Stomach smooth muscle (tissue), 2 donors: ENCODE measurements at regions not wholly inside any gene's neighbourhood (a gene's known extent, or its start where the extent isn't known, plus 50 kb on each side); places are given as distances from the start of the nearest gene placed in this dataset.
"Not testable (repeated sequence)": the region's sequence is repeated elsewhere in the genome, so short reads cannot be mapped to it uniquely, and the experiment has no call there.

Source experiments
- H3K27ac ChIP-seq: one replicate; pipeline ENCODE4 v1.7.0; 2013; ENCODE audit warnings: mild to moderate bottlenecking, low read length, inconsistent platforms
- H3K27me3 ChIP-seq, 2 donors: one replicate each; pipeline ENCODE4 v1.7.0; 2013; ENCODE audit warnings: low read length in 2 of 2; ENCODE audit not compliant: insufficient read depth in 2 of 2, control insufficient read depth in 1 of 2
- H3K36me3 ChIP-seq, 2 donors: one replicate each; pipeline ENCODE4 v1.7.0; 2013; ENCODE audit warnings: low read length in 2 of 2; ENCODE audit not compliant: control insufficient read depth in 2 of 2, insufficient read depth in 2 of 2
- H3K4me1 ChIP-seq: one replicate; pipeline ENCODE4 v1.7.0; 2013; ENCODE audit warnings: low read length; ENCODE audit not compliant: control insufficient read depth, insufficient read depth
- H3K4me3 ChIP-seq, 2 donors: one replicate each; pipeline ENCODE4 v1.7.0; 2013; ENCODE audit warnings: low read length in 2 of 2
- H3K9ac ChIP-seq, 2 donors: one replicate each; pipeline ENCODE4 v1.7.0; 2013; ENCODE audit warnings: low read length in 2 of 2, mild to moderate bottlenecking in 1 of 2
- H3K9me3 ChIP-seq, 2 donors: one replicate each; pipeline ENCODE4 v1.7.0; 2013; ENCODE audit warnings: low read length in 2 of 2; ENCODE audit not compliant: control insufficient read depth in 2 of 2
- donor health status: healthy.
- donor health status: Pancreatic carcinoma.

DNA sequence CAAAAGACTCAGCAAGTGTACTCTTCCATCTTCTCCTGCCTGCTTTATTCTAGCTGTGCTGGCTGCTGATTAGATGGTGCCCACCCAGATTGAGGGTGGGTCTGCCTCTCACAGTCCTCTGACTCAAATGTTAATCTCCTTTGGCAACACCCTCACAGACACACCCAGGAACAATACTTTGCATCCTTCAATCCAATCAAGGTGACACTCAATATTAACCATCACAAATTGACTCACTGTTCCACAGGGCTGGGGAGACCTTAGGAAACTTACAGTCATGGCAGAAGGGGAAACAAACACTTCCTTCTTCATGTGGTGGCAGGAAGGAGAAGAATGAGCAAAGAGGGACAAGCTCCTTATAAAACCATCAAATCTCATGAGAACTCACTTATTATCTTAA is 94.9 kb upstream of the PLSCR5 start:
- H3K36me3 ChIP-seq, H3K4me1 ChIP-seq, H3K9ac ChIP-seq, H3K27me3 ChIP-seq, H3K9me3 ChIP-seq, H3K4me3 ChIP-seq, H3K27ac ChIP-seq: not testable (repeated sequence)

DNA sequence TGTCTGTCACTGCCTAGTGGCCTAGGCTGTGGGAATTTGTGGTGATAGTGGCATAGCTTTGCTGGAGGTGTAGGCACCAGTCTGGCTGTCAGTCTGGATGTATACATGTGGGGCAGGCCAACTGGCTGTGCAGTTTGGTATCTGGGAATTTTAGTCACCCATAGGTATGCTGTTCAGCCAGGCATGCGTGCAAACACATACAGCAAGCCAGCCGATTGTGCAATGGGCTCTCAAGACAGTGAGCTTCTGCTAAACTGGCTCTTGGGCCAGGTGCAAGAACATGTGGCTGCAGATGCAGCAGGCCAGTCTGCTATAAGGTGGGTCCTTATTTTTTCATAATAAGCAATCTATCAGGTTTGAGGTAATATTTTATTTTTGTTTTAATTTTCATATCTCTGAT is 87.1 kb upstream of the PLSCR5 start:
- H3K27ac ChIP-seq: no peak overlapping the region
- H3K9me3 ChIP-seq: no peaks in the 10 kb centered on the region
- H3K9ac ChIP-seq: no peak overlapping the region
- H3K4me3 ChIP-seq: no peak overlapping the region
- no peaks in the 10 kb centered on the region for H3K4me1 ChIP-seq
- no peaks in the 10 kb centered on the region for H3K27me3 ChIP-seq
- H3K36me3 ChIP-seq: no peaks in the 10 kb centered on the region

DNA sequence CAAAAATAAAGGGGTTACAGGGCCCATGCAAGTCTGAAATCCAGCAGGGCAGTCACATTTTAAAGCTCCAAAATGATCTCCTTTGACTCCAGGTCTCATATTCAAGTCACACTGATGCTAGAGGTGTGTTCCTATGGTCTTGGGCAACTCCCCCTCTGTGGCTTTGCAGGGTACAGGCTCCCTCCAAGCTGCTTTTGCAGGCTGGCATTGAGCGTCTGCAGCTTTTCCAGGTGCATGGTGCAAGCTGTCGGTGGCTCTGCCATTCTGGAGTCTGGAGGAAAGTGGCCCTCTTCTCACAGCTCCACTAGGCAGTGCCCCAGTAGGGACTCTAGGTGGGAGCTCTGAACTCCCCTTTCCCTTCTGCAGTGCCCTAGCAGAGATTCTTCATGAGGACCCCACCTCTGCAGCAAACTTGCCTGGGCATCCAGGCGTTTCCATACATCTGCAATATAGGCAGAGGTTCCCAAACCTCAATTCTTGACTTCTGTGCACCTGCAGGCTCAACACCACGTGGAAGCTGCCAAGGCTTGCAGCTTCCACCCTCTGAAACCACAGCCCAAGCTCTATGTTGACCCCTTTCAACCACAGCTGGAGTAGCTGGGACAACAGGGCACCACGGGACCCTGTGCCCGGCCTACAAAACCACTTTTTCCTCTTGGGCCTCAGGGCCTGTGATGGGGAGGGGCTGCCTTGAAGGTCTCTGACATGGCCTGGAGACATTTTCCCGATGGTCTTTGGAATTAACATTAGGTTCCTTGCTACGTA is 80.1 kb upstream of the PLSCR5 start:
- no peak overlapping the region for H3K9ac ChIP-seq
- H3K27me3 ChIP-seq: no peaks in the 10 kb centered on the region
- no peaks in the 10 kb centered on the region for H3K9me3 ChIP-seq
- no peaks in the 10 kb centered on the region for H3K36me3 ChIP-seq
- H3K4me3 ChIP-seq: no peak overlapping the region
- no peaks in the 10 kb centered on the region for H3K4me1 ChIP-seq
- H3K27ac ChIP-seq: no peak overlapping the region

DNA sequence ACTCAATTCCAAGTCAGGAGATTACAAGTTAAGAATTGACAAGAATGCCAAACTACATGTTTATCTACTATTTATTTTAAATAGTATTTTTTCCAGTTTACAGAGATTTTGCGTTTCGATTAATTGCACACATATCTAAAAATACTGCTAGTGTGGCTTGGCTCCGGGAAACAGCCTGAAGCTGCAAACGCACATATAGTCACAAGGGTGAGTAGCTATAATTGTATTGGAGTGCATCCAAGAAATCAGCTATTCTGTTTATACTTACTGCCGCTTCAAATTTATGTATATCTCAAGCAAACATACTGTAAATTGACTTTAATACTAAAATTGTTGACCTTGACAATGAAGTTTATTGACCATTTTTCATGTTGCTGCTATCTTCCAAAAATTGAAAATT is 77.0 kb upstream of the PLSCR5 start:
- H3K36me3 ChIP-seq: no peaks in the 10 kb centered on the region
- no peak overlapping the region for H3K9ac ChIP-seq

DNA sequence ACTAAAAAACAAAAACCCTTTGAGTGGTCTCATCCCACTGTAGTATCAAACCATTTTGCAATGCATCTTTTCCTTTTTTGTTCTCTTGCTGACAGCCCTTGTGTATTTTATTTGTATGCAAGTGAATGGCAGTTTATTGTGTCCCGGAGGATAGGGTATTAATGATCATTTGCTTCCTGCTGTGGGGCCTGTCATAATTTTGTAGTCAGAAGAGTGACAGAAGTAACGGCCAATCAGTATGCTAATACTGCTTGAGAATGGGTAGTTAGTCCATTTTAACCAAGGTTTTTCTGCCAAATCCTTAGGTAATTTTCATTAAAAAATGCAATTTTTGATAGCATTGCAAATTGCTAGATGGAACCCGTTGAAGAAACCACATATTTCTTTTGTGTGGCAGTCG is 75.5 kb upstream of the PLSCR5 start:
- Histone ChIP-seq H3K4me3 (no peak overlapping the region), H3K4me1 (no peaks in the 10 kb centered on the region), H3K9ac (no peak overlapping the region), H3K27me3 (no peaks in the 10 kb centered on the region), H3K27ac (no peak overlapping the region), H3K36me3 (no peaks in the 10 kb centered on the region), H3K9me3 (no peaks in the 10 kb centered on the region)

More for the DNA sequence above, 77.0 kb upstream of the PLSCR5 start:
- H3K27ac ChIP-seq: no peak overlapping the region
- H3K4me3 ChIP-seq: no peak overlapping the region
- H3K27me3 ChIP-seq: no peaks in the 10 kb centered on the region
- no peaks in the 10 kb centered on the region for H3K4me1 ChIP-seq
- H3K9me3 ChIP-seq: no peaks in the 10 kb centered on the region

DNA sequence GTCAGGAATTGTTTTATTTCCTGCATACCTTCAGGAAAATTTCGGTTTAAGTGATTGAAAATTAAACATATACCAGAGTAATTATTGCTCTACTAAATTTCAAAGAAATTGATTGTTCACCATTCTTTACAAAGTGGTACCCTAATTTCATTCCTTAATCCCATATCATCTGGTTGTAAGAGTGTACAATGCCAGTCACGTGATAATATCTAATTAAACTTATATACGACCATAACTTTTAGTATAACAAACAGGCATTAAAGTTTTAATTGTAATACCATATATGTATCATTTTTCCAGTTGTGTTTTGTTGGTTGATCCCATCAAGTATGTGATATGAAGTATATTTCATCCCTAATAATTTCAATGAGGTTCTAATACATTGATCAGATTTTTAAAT is 74.8 kb upstream of the PLSCR5 start:
- Histone ChIP-seq H3K9me3 (no peaks in the 10 kb centered on the region), H3K4me3 (no peak overlapping the region), H3K27ac (no peak overlapping the region), H3K36me3 (no peaks in the 10 kb centered on the region), H3K27me3 (no peaks in the 10 kb centered on the region), H3K9ac (no peak overlapping the region), H3K4me1 (no peaks in the 10 kb centered on the region)

DNA sequence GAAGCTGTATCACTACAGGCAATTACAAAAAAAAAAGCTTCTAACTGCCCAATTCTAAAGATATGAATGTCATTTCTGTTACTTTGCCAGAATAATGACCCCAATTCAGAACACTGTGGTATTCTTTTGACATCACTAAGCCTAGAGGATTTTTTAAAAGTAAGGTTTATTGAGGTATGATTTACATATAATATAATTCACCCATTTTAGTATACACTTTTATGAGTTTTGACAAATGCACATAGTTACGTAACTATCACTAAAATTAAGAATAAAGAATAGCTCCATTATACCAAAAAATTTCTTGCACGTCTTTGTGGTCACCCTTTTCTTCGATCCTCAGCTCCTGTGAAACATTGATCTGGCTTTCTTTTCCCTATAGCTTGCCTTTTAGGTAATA is 74.0 kb upstream of the PLSCR5 start:
- Histone ChIP-seq H3K4me3 (no peak overlapping the region), H3K9ac (no peak overlapping the region), H3K9me3 (no peaks in the 10 kb centered on the region), H3K4me1 (no peaks in the 10 kb centered on the region), H3K27me3 (no peaks in the 10 kb centered on the region), H3K36me3 (no peaks in the 10 kb centered on the region), H3K27ac (no peak overlapping the region)

DNA sequence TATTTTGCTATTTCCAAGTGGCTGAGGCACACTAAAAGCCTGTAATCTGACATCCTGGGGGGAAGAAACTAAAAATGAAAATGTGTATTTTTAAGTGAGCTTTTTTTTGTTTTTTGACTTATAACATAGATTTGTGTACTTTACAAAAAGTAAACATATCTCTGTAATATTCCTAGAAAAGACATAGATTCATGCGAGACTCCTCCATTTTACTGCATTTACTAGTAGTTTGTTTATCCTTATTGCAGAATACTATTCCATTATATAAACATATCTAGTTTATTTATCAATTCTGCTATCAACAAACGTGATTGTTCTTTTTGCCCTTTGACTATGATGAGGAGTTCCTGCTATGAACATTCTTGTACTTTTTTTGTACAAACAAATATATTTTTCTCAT is 67.8 kb upstream of the PLSCR5 start:
- no peaks in the 10 kb centered on the region for H3K27me3 ChIP-seq
- no peak overlapping the region for H3K27ac ChIP-seq
- no peaks in the 10 kb centered on the region for H3K36me3 ChIP-seq
- no peak overlapping the region for H3K9ac ChIP-seq
- no peaks in the 10 kb centered on the region for H3K9me3 ChIP-seq
- H3K4me3 ChIP-seq: no peak overlapping the region
- H3K4me1 ChIP-seq: no peaks in the 10 kb centered on the region

DNA sequence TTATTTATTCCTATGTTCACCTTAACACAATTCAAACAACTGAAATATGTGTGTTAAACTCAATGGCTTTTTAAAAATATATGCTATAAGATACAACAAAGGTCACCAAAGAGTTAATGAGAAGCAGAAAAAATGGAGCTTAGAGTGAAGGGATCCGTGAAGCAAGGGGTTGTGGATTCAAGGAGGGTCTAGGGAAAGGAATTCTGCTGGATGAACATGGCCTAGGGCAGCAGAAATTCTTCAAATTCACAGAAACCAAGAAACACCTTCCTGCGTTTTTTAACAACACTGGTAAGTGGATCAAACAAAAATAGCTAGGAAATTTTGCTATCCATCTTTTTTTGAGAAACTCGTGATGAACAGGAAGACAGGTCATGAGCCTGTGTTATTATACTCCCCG is 59.3 kb upstream of the PLSCR5 start:
- Histone ChIP-seq H3K9ac (no peak overlapping the region), H3K4me1 (no peaks in the 10 kb centered on the region), H3K9me3 (no peaks in the 10 kb centered on the region), H3K4me3 (no peak overlapping the region), H3K27me3 (no peaks in the 10 kb centered on the region), H3K36me3 (no peaks in the 10 kb centered on the region), H3K27ac (no peak overlapping the region)

DNA sequence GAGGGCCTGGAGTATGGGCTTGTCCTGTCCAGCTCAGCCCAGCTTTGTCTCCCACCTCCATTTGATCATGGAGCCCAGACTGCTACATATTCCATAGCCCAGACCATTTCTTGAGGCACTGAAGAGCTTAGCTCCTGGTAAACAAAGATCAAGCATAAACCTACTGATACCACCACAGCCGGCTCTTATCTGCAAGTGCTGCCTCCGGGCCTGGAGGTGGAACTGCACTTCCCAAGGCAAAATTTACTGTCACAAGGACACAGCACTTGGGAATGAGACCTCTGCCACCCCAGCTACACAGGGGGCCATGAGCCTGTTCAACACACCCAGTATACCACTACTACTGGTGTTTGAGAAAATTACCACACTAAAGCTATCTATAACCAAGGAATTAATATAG is 53.7 kb upstream of the PLSCR5 start:
- Histone ChIP-seq H3K4me1 (no peaks in the 10 kb centered on the region), H3K36me3 (no peaks in the 10 kb centered on the region)

DNA sequence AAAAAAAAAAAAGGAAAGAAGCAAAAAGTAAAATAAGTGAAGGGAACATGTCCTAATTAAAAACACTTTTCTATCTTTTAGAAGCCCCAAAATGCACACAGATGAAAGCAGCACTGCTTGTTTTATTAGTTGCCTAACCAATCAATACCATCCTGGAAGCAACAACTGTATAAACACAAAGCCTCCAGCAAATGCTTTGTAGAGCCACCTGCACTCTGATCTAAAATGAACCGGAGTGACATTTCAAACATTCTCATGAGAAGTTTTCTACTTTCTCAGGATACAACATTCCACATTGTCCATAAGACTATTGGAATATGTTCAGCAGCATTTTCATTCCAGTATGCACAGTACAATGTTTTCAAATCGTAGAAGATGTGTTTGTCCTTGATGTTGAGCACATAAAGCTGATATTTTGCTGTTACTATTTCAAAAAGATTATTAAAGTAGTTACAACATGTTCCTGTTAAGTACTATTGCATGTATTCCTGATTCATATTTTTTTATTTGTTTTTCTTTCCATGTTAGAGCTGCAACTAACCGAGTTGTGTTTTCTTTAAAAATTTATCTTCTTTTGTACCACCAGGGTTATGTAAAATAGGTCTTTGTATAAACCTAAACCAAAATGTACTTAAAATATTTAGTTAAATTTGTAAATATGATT is 50.3 kb upstream of the PLSCR5 start:
- H3K27me3 ChIP-seq: no peaks in the 10 kb centered on the region
- peaks cover 0 to 3% of the 10 kb centered on the region in 2 donors for H3K9me3 ChIP-seq
- no peaks in the 10 kb centered on the region for H3K4me1 ChIP-seq
- no peak overlapping the region for H3K4me3 ChIP-seq
- no peak overlapping the region for H3K9ac ChIP-seq
- no peak overlapping the region for H3K27ac ChIP-seq
- H3K36me3 ChIP-seq: no peaks in the 10 kb centered on the region

More for the DNA sequence above, 53.7 kb upstream of the PLSCR5 start:
- Histone ChIP-seq H3K9ac (no peak overlapping the region), H3K9me3 (peaks cover 0 to 3% of the 10 kb centered on the region in 2 donors), H3K4me3 (no peak overlapping the region), H3K27ac (no peak overlapping the region), H3K27me3 (no peaks in the 10 kb centered on the region)
